ENCODE measurements at regions not wholly inside any gene's neighbourhood (a gene's known extent, or its start where the extent isn't known, plus 50 kb on each side); places are given as distances from the start of the nearest gene placed in this dataset.

DNA sequence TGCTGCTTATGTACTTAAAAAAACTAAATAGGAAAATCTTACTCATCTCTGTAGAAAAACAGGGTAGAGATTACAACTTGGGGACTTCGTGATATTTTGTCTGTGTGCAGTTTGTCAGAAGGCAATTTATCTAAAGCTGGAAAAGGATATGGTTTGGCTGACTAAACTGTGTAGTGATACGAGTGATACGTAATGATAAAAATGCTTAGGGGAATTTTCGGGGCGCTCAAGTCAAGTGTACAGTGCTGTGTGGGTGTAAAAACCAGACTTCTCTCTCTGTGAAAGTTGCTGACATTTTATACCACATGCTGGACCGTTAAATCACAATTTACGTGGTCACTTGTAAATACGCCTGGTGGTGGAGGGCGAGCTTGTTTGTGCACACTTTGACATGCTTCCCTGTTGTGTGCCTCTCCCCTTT is 221.7 kb downstream of the KCNRG start:
- TF ChIP-seq GATA3 (IDR thresholded peaks at IDR 0.05; ENCODE audit: low read depth, low read length) (no peak), GATA2 (IDR thresholded peaks at IDR 0.05; ENCODE audit: low read depth, low read length) (no peak)

All from SH-SY5Y (cell line).